ENCODE measurements at regions not wholly inside any gene's neighbourhood (a gene's known extent, or its start where the extent isn't known, plus 50 kb on each side); places are given as distances from the start of the nearest gene placed in this dataset.

DNA sequence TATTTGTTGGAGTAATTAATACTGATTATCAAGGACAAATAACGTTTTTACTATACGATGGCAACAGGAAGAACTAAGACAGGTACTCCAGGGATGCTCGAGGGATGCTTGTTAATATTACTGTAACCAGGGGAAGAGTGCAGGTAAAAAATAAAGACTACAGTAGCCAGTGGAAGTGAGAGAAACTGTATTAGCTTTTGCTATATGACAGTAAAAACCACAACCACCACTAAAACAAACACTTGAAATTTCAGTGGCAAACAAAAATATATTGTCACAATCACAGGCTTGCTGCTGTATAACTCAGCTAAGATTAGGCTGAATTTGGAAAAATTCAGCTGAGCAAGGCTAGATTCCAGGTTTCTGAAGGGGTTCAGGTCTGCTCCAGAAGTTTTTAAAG, 812.6 kb upstream of the ADGRL4 start:
- H3K27me3 ChIP-seq (ENCODE audit: control insufficient read depth in 3 of 3, insufficient read depth in 3 of 3, low read length in 2 of 3), result no peaks in the 10 kb centered on the region
- no peak for ATAC-seq (ENCODE audit: insufficient read depth, low FRiP score)
- H3K9ac ChIP-seq (ENCODE audit: insufficient read depth in 1 of 2, low read length in 2 of 2), result no peak overlapping the region
- 81 to 86% methylated on average over 3 of the region's 3 CpGs for WGBS, 2 donors
- no peaks in the 10 kb centered on the region for H3K9me3 ChIP-seq (ENCODE audit: control insufficient read depth in 4 of 4, insufficient read depth in 3 of 4, low read length in 3 of 4)
- TF ChIP-seq, protein P1, sequence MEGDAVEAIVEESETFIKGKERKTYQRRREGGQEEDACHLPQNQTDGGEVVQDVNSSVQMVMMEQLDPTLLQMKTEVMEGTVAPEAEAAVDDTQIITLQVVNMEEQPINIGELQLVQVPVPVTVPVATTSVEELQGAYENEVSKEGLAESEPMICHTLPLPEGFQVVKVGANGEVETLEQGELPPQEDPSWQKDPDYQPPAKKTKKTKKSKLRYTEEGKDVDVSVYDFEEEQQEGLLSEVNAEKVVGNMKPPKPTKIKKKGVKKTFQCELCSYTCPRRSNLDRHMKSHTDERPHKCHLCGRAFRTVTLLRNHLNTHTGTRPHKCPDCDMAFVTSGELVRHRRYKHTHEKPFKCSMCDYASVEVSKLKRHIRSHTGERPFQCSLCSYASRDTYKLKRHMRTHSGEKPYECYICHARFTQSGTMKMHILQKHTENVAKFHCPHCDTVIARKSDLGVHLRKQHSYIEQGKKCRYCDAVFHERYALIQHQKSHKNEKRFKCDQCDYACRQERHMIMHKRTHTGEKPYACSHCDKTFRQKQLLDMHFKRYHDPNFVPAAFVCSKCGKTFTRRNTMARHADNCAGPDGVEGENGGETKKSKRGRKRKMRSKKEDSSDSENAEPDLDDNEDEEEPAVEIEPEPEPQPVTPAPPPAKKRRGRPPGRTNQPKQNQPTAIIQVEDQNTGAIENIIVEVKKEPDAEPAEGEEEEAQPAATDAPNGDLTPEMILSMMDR (IDR thresholded peaks at IDR 0.05; ENCODE audit: control extremely low read depth, extremely low read depth), result no peak
- H3K36me3 ChIP-seq (ENCODE audit: control insufficient read depth in 4 of 4, insufficient read depth in 4 of 4, low read length in 4 of 4), result no peaks in the 10 kb centered on the region
- H3K27ac ChIP-seq (ENCODE audit: low read depth in 1 of 2, low read length in 1 of 2), result no peak overlapping the region
- H3K4me1 ChIP-seq (ENCODE audit: control insufficient read depth in 5 of 5, insufficient read depth in 5 of 5, low read length in 5 of 5), result no peaks in the 10 kb centered on the region
- H3K4me3 ChIP-seq, result no peak overlapping the region
- no peak for DNase-seq

DNA sequence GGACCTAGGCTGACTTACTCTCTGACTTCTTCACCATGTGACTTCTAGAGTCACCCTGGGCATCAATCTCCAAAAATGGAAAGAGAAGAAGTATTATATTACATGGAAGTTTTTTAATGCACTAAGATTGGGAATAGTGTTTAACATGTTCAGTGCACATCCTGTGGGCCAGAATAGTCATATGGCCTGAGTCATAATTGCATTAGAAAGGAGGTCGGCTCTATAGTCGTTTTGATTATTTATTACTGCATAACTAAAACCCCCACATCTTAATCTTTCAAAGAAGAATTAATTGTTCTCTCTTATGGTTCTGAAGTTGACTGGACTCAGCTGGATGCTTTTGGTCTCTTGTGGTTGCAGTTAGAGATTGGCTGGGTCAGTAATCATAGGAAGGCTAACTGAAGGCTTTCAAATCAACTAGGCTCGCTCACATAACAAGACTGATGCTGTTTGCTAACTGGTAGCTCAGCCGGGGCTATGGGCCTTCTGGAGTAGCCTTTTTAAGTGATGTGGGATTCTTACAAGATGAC, 810.6 kb upstream of the ADGRL4 start:
- Histone ChIP-seq H3K9ac (ENCODE audit: insufficient read depth in 1 of 2, low read length in 2 of 2) (no peak overlapping the region), H3K27me3 (ENCODE audit: control insufficient read depth in 3 of 3, insufficient read depth in 3 of 3, low read length in 2 of 3) (no peaks in the 10 kb centered on the region), H3K36me3 (ENCODE audit: control insufficient read depth in 4 of 4, insufficient read depth in 4 of 4, low read length in 4 of 4) (no peaks in the 10 kb centered on the region), H3K27ac (ENCODE audit: low read depth in 1 of 2, low read length in 1 of 2) (no peak overlapping the region), H3K9me3 (ENCODE audit: control insufficient read depth in 4 of 4, insufficient read depth in 3 of 4, low read length in 3 of 4) (no peaks in the 10 kb centered on the region), H3K4me3 (no peak overlapping the region), H3K4me1 (ENCODE audit: control insufficient read depth in 5 of 5, insufficient read depth in 5 of 5, low read length in 5 of 5) (no peaks in the 10 kb centered on the region)
- DNase-seq, result no peak
- WGBS, 2 donors, result 70 to 72% methylated on average over 4 of the region's 4 CpGs
- TF ChIP-seq, protein P1 (IDR thresholded peaks at IDR 0.05; ENCODE audit: control extremely low read depth, extremely low read depth), result no peak
- no peak for ATAC-seq (ENCODE audit: insufficient read depth, low FRiP score)

DNA sequence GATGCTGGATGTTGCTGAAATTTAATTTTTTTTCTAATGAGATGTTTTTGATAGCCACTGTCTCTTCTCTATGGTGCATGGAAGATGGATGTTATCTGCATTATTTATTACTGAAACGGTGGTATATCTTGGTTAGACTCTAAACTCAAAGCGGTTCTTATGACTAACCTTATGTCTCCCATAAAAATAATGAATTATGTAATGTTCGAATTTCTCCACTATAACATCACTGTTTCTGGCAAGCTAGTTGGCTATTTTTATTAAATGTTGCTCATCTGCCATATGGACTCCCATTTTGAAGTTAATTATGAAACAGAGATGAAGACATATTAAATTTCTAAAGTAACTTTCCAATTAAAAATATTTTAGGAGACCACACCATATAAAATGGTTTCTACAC, 808.6 kb upstream of the ADGRL4 start:
- no peaks in the 10 kb centered on the region for H3K27me3 ChIP-seq (ENCODE audit: control insufficient read depth in 3 of 3, insufficient read depth in 3 of 3, low read length in 2 of 3)
- 81 to 89% methylated on average over 3 of the region's 3 CpGs for WGBS, 2 donors
- no peaks in the 10 kb centered on the region for H3K9me3 ChIP-seq (ENCODE audit: control insufficient read depth in 4 of 4, insufficient read depth in 3 of 4, low read length in 3 of 4)
- no peak overlapping the region for H3K4me3 ChIP-seq
- no peaks in the 10 kb centered on the region for H3K36me3 ChIP-seq (ENCODE audit: control insufficient read depth in 4 of 4, insufficient read depth in 4 of 4, low read length in 4 of 4)
- H3K27ac ChIP-seq (ENCODE audit: low read depth in 1 of 2, low read length in 1 of 2), result no peak overlapping the region
- H3K4me1 ChIP-seq (ENCODE audit: control insufficient read depth in 5 of 5, insufficient read depth in 5 of 5, low read length in 5 of 5), result no peaks in the 10 kb centered on the region
- ATAC-seq (ENCODE audit: insufficient read depth, low FRiP score) (no peak), DNase-seq (no peak)
- TF ChIP-seq, protein P1 (IDR thresholded peaks at IDR 0.05; ENCODE audit: control extremely low read depth, extremely low read depth), result no peak
- no peak overlapping the region for H3K9ac ChIP-seq (ENCODE audit: insufficient read depth in 1 of 2, low read length in 2 of 2)

DNA sequence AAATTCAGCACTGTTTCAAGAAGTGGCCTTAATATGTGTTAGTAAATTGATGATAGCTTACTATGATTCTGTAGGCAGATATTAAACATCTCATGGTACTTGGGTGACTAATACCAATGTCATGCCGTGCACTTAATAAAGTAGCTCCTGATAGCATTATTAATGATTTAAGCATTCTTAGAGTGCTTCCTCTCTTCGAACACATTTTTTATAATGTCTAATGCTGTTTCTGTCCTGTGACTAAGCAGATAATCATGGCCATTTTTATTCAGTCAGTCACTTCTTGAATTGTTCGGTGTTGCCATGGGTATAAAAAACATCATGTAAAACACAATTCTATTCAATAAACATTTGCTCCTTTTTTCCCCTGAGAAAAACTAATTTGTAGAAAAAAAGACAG, 804.6 kb upstream of the ADGRL4 start:
- Histone ChIP-seq H3K27me3 (ENCODE audit: control insufficient read depth in 3 of 3, insufficient read depth in 3 of 3, low read length in 2 of 3) (no peaks in the 10 kb centered on the region), H3K9ac (ENCODE audit: insufficient read depth in 1 of 2, low read length in 2 of 2) (no peak overlapping the region), H3K9me3 (ENCODE audit: control insufficient read depth in 4 of 4, insufficient read depth in 3 of 4, low read length in 3 of 4) (peaks cover 0 to 5% (median 0%) of the 10 kb centered on the region in 4 donors), H3K4me1 (ENCODE audit: control insufficient read depth in 5 of 5, insufficient read depth in 5 of 5, low read length in 5 of 5) (no peaks in the 10 kb centered on the region), H3K4me3 (no peak overlapping the region), H3K27ac (ENCODE audit: low read depth in 1 of 2, low read length in 1 of 2) (no peak overlapping the region), H3K36me3 (ENCODE audit: control insufficient read depth in 4 of 4, insufficient read depth in 4 of 4, low read length in 4 of 4) (no peaks in the 10 kb centered on the region)
- TF ChIP-seq, protein P1 (IDR thresholded peaks at IDR 0.05; ENCODE audit: control extremely low read depth, extremely low read depth), result no peak
- no peak for ATAC-seq (ENCODE audit: insufficient read depth, low FRiP score)
- DNase-seq, result no peak
- 62 to 63% methylated on average over 3 of the region's 3 CpGs for WGBS, 2 donors

All from lung (tissue), 11 donors.